H9 (cell line): ENCODE measurements at regions not wholly inside any gene's neighbourhood (a gene's known extent, or its start where the extent isn't known, plus 50 kb on each side); places are given as distances from the start of the nearest gene placed in this dataset.

Experiments used
- DNase-seq: peaks from one replicate; pipeline ENCODE4 v3.0.0-alpha.2; 2017
- H2AFZ ChIP-seq: one replicate; pipeline ENCODE4 v1.6.1; 2013; ENCODE audit warnings: mild to moderate bottlenecking, low read length, control low read depth, moderate library complexity
- H2AK5ac ChIP-seq: 2 replicates; pipeline ENCODE4 v1.6.1; 2013; ENCODE audit warnings: low read length, control low read depth, mixed read lengths; ENCODE audit not compliant: insufficient read length
- H2BK120ac ChIP-seq: one replicate; pipeline ENCODE4 v1.6.1; 2013; ENCODE audit warnings: low read depth, mild to moderate bottlenecking, low read length, control low read depth, inconsistent platforms; ENCODE audit not compliant: poor library complexity, severe bottlenecking
- H2BK12ac ChIP-seq: 2 replicates; pipeline ENCODE4 v1.6.1; 2013; ENCODE audit warnings: low read length, control low read depth, mixed read lengths, low read depth; ENCODE audit not compliant: insufficient read length
- H2BK15ac ChIP-seq: 2 replicates; pipeline ENCODE4 v1.6.1; 2013; ENCODE audit warnings: low read depth, low read length, control low read depth
- H2BK20ac ChIP-seq: one replicate; pipeline ENCODE4 v1.6.1; 2013; ENCODE audit warnings: low read depth, mild to moderate bottlenecking, low read length, control low read depth, inconsistent platforms; ENCODE audit not compliant: poor library complexity, severe bottlenecking
- H2BK5ac ChIP-seq: 2 replicates; pipeline ENCODE4 v1.6.1; 2013; ENCODE audit warnings: low read length, control low read depth, mixed read lengths; ENCODE audit not compliant: insufficient read length
- H3K14ac ChIP-seq: 2 replicates; pipeline ENCODE4 v1.6.1; 2013; ENCODE audit warnings: low read length, control low read depth; ENCODE audit not compliant: insufficient read depth
- H3K18ac ChIP-seq: 2 replicates; pipeline ENCODE4 v1.6.1; 2013; ENCODE audit warnings: low read depth, mild to moderate bottlenecking, mixed read lengths, low read length, control low read depth; ENCODE audit not compliant: insufficient read length
- H3K23ac ChIP-seq: 2 replicates; pipeline ENCODE4 v1.6.1; 2013; ENCODE audit warnings: low read length, control low read depth, mixed read lengths, low read depth; ENCODE audit not compliant: insufficient read length
- H3K23me2 ChIP-seq: 2 replicates; pipeline ENCODE4 v1.6.1; 2013; ENCODE audit warnings: low read depth, mild to moderate bottlenecking, mixed read lengths, low read length, control low read depth; ENCODE audit not compliant: insufficient read length, poor library complexity, severe bottlenecking
- H3K27ac ChIP-seq: 2 replicates; pipeline ENCODE4 v1.5.1; 2013; ENCODE audit warnings: low read length, control low read depth, mixed read lengths, low read depth; ENCODE audit not compliant: insufficient read length
- H3K27me3 ChIP-seq: 2 replicates; pipeline ENCODE4 v1.6.1; 2013; ENCODE audit warnings: low read length, control low read depth, inconsistent platforms; ENCODE audit not compliant: insufficient read depth
- H3K4ac ChIP-seq: 2 replicates; pipeline ENCODE4 v1.6.1; 2013; ENCODE audit warnings: low read depth, mild to moderate bottlenecking, control low read depth, inconsistent platforms, low read length, moderate library complexity
- H3K4me1 ChIP-seq: 2 replicates; pipeline ENCODE4 v1.6.1; 2013; ENCODE audit warnings: low read length, control low read depth, inconsistent platforms; ENCODE audit not compliant: insufficient read depth
- H3K4me2 ChIP-seq: 2 replicates; pipeline ENCODE4 v1.6.1; 2013; ENCODE audit warnings: low read length, control low read depth, mixed read lengths; ENCODE audit not compliant: insufficient read length, insufficient read depth
- H3K56ac ChIP-seq: 2 replicates; pipeline ENCODE4 v1.6.1; 2013; ENCODE audit warnings: low read depth, mild to moderate bottlenecking, mixed read lengths, low read length, control low read depth; ENCODE audit not compliant: insufficient read length
- H3K79me1 ChIP-seq: 2 replicates; pipeline ENCODE4 v1.6.1; 2013; ENCODE audit warnings: low read depth, mild to moderate bottlenecking, moderate library complexity, low read length, control low read depth, inconsistent platforms; ENCODE audit not compliant: insufficient read depth, poor library complexity, severe bottlenecking
- H3K79me2 ChIP-seq: 2 replicates; pipeline ENCODE4 v1.6.1; 2013; ENCODE audit warnings: low read length, control low read depth, inconsistent platforms; ENCODE audit not compliant: insufficient read depth
- H3K9ac ChIP-seq: 2 replicates; pipeline ENCODE4 v1.6.1; 2013; ENCODE audit warnings: low read length, control low read depth, mixed read lengths; ENCODE audit not compliant: insufficient read length; ENCODE audit errors: extremely low read depth
- H3K9me3 ChIP-seq: one replicate; pipeline ENCODE4 v1.6.1; 2013; ENCODE audit warnings: low read depth, low read length, inconsistent platforms; ENCODE audit not compliant: control insufficient read depth
- H3T11ph ChIP-seq: one replicate; pipeline ENCODE4 v1.6.1; 2013; ENCODE audit warnings: mild to moderate bottlenecking, low read length, control low read depth, inconsistent platforms
- H4K20me1 ChIP-seq: one replicate; pipeline ENCODE4 v1.6.1; 2013; ENCODE audit not compliant: control insufficient read depth, insufficient read length, insufficient read depth
- H4K5ac ChIP-seq: 2 replicates; pipeline ENCODE4 v1.6.1; 2013; ENCODE audit warnings: low read depth, mild to moderate bottlenecking, mixed read lengths, low read length, control low read depth; ENCODE audit not compliant: insufficient read length
- H4K8ac ChIP-seq: replicated peaks from 2 replicates; pipeline ENCODE4 v1.6.1; 2013; ENCODE audit warnings: low read length, control low read depth, mixed read lengths, low read depth; ENCODE audit not compliant: insufficient read length
- H4K91ac ChIP-seq: 2 replicates; pipeline ENCODE4 v1.6.1; 2013; ENCODE audit warnings: low read depth, mild to moderate bottlenecking, moderate library complexity, mixed read lengths, low read length, control low read depth; ENCODE audit not compliant: insufficient read length
- H3K27ac Mint-ChIP-seq, 3 experiments: 2 replicates in 2 of 3; 3 replicates in 1 of 3; pipeline ENCODE4 v1.8.0; 2020 to 2021; ENCODE audit warnings: mixed read lengths in 3 of 3, mild to moderate bottlenecking in 1 of 3, moderate library complexity in 1 of 3
- H3K27me3 Mint-ChIP-seq: 2 replicates; pipeline ENCODE4 v1.8.0; 2021; ENCODE audit warnings: low read depth, mild to moderate bottlenecking, moderate library complexity, mixed read lengths
- H3K36me3 Mint-ChIP-seq, 3 experiments: 2 replicates in 2 of 3; 3 replicates in 1 of 3; pipeline ENCODE4 v1.8.0; 2020 to 2021; ENCODE audit warnings: low read depth in 3 of 3, mixed read lengths in 3 of 3; ENCODE audit not compliant: insufficient read depth in 1 of 3
- H3K4me1 Mint-ChIP-seq, 2 experiments: 2 replicates each; pipeline ENCODE4 v1.8.0; 2020; ENCODE audit warnings: mixed read lengths in 2 of 2
- H3K4me3 Mint-ChIP-seq, 2 experiments: 2 replicates in 1 of 2; 3 replicates in 1 of 2; pipeline ENCODE4 v1.8.0; 2020 to 2021; ENCODE audit warnings: mild to moderate bottlenecking in 2 of 2, mixed read lengths in 2 of 2, moderate library complexity in 1 of 2
- H3K9me3 Mint-ChIP-seq, 2 experiments: 2 replicates in 1 of 2; 3 replicates in 1 of 2; pipeline ENCODE4 v1.8.0; 2020; ENCODE audit warnings: mild to moderate bottlenecking in 2 of 2, mixed read lengths in 2 of 2, moderate library complexity in 1 of 2
- CTCF ChIP-seq: fragments of 200-600 bp; sonication (generic); conservative IDR thresholded peaks from 3 replicates; pipeline ENCODE4 v1.8.0; 2021; ENCODE audit warnings: antibody characterized with exemption, mild to moderate bottlenecking
- WGBS: extraction: QIAGEN DNeasy Blood & Tissue Kit; methylation state at CpG from one replicate; pipeline ENCODE4 v1.1.7; 2013; ENCODE audit warnings: missing lambda C conversion rate, low lambda C conversion rate, mixed read lengths; ENCODE audit not compliant: insufficient read length; ENCODE audit errors: extremely low coverage; 5-methylcytosine and 5-hydroxymethylcytosine counted together

DNA sequence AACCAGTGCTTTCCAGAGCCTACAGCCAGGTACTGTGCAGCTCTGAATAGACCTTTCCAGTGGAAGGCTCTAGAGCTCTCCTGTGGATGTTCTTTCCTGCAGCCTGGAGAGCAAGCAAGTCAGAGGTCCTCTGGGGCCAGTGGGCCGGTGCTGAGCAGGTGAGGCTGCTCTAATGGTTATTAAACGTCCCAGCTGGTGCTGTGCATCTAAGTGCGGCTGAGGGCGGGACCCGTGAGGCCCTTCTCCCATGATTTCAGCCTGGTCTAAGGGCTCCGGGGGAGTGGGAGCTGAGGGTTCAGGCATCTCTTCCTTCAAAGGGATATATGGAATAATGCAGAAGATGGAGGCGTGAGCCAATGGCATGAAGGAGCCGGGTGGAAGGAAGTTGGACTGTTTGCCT, 83.7 kb upstream of the SDK2 start:
- Histone ChIP-seq H3K27ac (no peak overlapping the region), H3K9ac (no peak overlapping the region), H4K20me1 (no peaks in the 10 kb centered on the region), H3K56ac (no peak overlapping the region), H2BK5ac (no peak overlapping the region), H2BK15ac (no peak overlapping the region), H3K4me2 (no peak overlapping the region), H4K91ac (no peak overlapping the region), H3K23me2 (no peaks in the 10 kb centered on the region), H2AK5ac (no peak overlapping the region), H3K79me1 (no peaks in the 10 kb centered on the region), H2BK20ac (no peak overlapping the region), H2AFZ (no peak overlapping the region), H4K5ac (no peak overlapping the region), H3K14ac (no peak overlapping the region), H2BK120ac (no peak overlapping the region), H3K18ac (no peak overlapping the region), H3K79me2 (no peaks in the 10 kb centered on the region), H4K8ac (no peak overlapping the region), H3K27me3 (no peaks in the 10 kb centered on the region), H3K4me1 (no peaks in the 10 kb centered on the region), H3K23ac (no peak overlapping the region), H3K4ac (no peak overlapping the region), H3K9me3 (no peaks in the 10 kb centered on the region), H3T11ph (no peak overlapping the region), H2BK12ac (no peak overlapping the region)
- DNase-seq, result no peak
- Mint-ChIP-seq H3K9me3 (peaks cover 17 to 21% of the 10 kb centered on the region in 2 experiments), H3K4me1 (no peaks in the 10 kb centered on the region), H3K4me3 (no peak overlapping the region), H3K27ac (no peak overlapping the region), H3K27me3 (peaks cover 52% of the 10 kb centered on the region), H3K36me3 (peaks cover 0 to 7% (median 5%) of the 10 kb centered on the region in 3 experiments; a peak in 1 of 7 replicates)
- no peak for TF ChIP-seq CTCF
- no CpG with 5 or more reads among the region's 8 CpGs for WGBS
